DND-41 (cell line): ENCODE measurements at regions not wholly inside any gene's neighbourhood (a gene's known extent, or its start where the extent isn't known, plus 50 kb on each side); places are given as distances from the start of the nearest gene placed in this dataset.

Experiments
- ATAC-seq: fragments of 200-7000 bp; cut with Tn5 transposase; 3 replicates; pipeline ENCODE4 v1.9.1; 2021; ENCODE audit warnings: low read depth; ENCODE audit not compliant: insufficient read depth
- DNase-seq: peaks from one replicate; pipeline ENCODE4 v3.0.0-alpha.2; 2020
- H2AFZ ChIP-seq: 2 replicates; pipeline ENCODE4 v1.6.0; 2012; ENCODE audit warnings: low read depth, low read length
- H3K27ac ChIP-seq: 2 replicates; pipeline ENCODE4 v1.5.1; 2012; ENCODE audit warnings: low read length, inconsistent platforms
- H3K27me3 ChIP-seq: fragments of 200-600 bp; sonication (generic); 2 replicates; pipeline ENCODE4 v1.6.0; 2012; ENCODE audit warnings: low read length, mild to moderate bottlenecking, inconsistent platforms; ENCODE audit not compliant: insufficient read depth, poor library complexity
- H3K36me3 ChIP-seq: 2 replicates; pipeline ENCODE4 v1.5.1; 2012; ENCODE audit warnings: low read length, inconsistent platforms; ENCODE audit not compliant: insufficient read depth
- H3K4me1 ChIP-seq: 2 replicates; pipeline ENCODE4 v1.5.1; 2012; ENCODE audit warnings: mild to moderate bottlenecking, low read length; ENCODE audit not compliant: insufficient read depth
- H3K4me2 ChIP-seq: 2 replicates; pipeline ENCODE4 v1.6.0; 2012; ENCODE audit warnings: mild to moderate bottlenecking, moderate library complexity, low read length, inconsistent platforms; ENCODE audit not compliant: insufficient read depth
- H3K4me3 ChIP-seq, 2 experiments: fragments of 200-600 bp in 1 of 2; shearing (Covaris generic) in 1 of 2; 2 replicates each; pipeline ENCODE4 v1.5.1; 2012 to 2016; ENCODE audit warnings: inconsistent platforms in 2 of 2, low read length in 2 of 2, mild to moderate bottlenecking in 2 of 2, low read depth in 1 of 2, moderate library complexity in 1 of 2
- H3K79me2 ChIP-seq: 2 replicates; pipeline ENCODE4 v1.6.0; 2012; ENCODE audit warnings: low read length, inconsistent platforms; ENCODE audit not compliant: insufficient read depth
- H3K9ac ChIP-seq: 2 replicates; pipeline ENCODE4 v1.6.0; 2012; ENCODE audit warnings: low read depth, mild to moderate bottlenecking, inconsistent platforms, low read length, moderate library complexity
- H3K9me3 ChIP-seq: 2 replicates; pipeline ENCODE4 v1.5.1; 2012; ENCODE audit warnings: low read length, moderate library complexity, mild to moderate bottlenecking, inconsistent platforms; ENCODE audit not compliant: insufficient read depth, severe bottlenecking
- H4K20me1 ChIP-seq: 2 replicates; pipeline ENCODE4 v1.6.0; 2012; ENCODE audit warnings: low read length; ENCODE audit not compliant: insufficient read depth
- EZH2 ChIP-seq: IDR thresholded peaks from 3 replicates; pipeline ENCODE4 v1.6.1; 2012; ENCODE audit warnings: borderline replicate concordance, low read depth, mild to moderate bottlenecking, moderate library complexity, low read length, inconsistent platforms; ENCODE audit not compliant: severe bottlenecking
- TF ChIP-seq, protein P1 (sequence below): IDR thresholded peaks from 2 replicates; pipeline ENCODE4 v1.5.1; 2012; ENCODE audit warnings: borderline replicate concordance, low read length, moderate library complexity, mild to moderate bottlenecking; ENCODE audit not compliant: poor library complexity, severe bottlenecking; ENCODE audit errors: extremely low read depth

DNA sequence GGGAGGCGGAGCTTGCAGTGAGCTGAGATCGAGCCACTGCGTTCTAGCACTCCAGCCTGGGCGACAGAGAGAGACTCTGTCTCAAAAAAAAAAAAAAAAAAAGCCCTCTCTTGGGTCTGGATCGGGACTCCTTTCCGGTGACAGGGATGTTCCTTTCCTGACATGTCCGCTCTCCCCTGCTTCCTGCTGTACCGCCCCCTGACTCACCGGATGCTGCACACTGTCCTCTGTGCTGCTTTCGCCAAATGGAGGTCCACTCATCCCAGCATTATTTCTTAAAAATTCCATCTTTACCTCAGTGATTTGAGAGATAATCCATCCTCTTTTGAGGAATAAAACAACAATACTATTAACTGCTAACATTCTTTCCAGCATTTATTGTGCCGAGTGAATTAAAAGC lies 113.8 kb upstream of the EEPD1 start:
- DNase-seq = no peak
- TF ChIP-seq, protein P1, sequence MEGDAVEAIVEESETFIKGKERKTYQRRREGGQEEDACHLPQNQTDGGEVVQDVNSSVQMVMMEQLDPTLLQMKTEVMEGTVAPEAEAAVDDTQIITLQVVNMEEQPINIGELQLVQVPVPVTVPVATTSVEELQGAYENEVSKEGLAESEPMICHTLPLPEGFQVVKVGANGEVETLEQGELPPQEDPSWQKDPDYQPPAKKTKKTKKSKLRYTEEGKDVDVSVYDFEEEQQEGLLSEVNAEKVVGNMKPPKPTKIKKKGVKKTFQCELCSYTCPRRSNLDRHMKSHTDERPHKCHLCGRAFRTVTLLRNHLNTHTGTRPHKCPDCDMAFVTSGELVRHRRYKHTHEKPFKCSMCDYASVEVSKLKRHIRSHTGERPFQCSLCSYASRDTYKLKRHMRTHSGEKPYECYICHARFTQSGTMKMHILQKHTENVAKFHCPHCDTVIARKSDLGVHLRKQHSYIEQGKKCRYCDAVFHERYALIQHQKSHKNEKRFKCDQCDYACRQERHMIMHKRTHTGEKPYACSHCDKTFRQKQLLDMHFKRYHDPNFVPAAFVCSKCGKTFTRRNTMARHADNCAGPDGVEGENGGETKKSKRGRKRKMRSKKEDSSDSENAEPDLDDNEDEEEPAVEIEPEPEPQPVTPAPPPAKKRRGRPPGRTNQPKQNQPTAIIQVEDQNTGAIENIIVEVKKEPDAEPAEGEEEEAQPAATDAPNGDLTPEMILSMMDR = no peak
- no peak for TF ChIP-seq EZH2
- no peak overlapping the region for H3K4me2 ChIP-seq
- H3K36me3 ChIP-seq = no peaks in the 10 kb centered on the region
- no peaks in the 10 kb centered on the region for H3K4me1 ChIP-seq
- ATAC-seq = no peak
- H3K9ac ChIP-seq = no peak overlapping the region
- no peaks in the 10 kb centered on the region for H3K27me3 ChIP-seq
- no peaks in the 10 kb centered on the region for H3K9me3 ChIP-seq
- no peaks in the 10 kb centered on the region for H4K20me1 ChIP-seq
- no peak overlapping the region for H2AFZ ChIP-seq
- H3K4me3 ChIP-seq = no peak overlapping the region
- no peaks in the 10 kb centered on the region for H3K79me2 ChIP-seq
- no peak overlapping the region for H3K27ac ChIP-seq

DNA sequence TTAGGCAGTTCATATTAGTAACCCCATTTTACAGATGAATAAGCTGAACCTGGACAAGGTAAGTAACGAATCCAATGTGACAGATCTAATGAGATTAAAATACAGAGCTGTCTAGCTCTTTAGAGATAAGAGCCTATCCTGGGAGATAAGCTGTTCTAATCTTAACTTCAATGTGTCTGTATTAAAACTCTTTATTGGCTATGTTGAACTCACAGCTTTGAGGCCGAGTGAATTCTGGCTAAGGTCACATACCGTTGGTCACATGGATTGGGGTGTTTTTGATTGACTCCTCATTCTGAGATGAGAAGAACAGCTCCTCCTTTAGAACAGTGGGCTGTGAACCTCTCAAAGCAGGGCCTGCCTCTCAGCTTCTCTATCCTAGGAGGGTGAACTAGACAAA lies 113.4 kb upstream of the EEPD1 start:
- Histone ChIP-seq H2AFZ (no peak overlapping the region), H3K4me3 (no peak overlapping the region), H3K4me1 (no peaks in the 10 kb centered on the region), H3K79me2 (no peaks in the 10 kb centered on the region), H3K9ac (no peak overlapping the region), H3K4me2 (no peak overlapping the region), H4K20me1 (no peaks in the 10 kb centered on the region), H3K27me3 (no peaks in the 10 kb centered on the region), H3K9me3 (no peaks in the 10 kb centered on the region), H3K36me3 (no peaks in the 10 kb centered on the region), H3K27ac (no peak overlapping the region)
- TF ChIP-seq EZH2 = no peak
- TF ChIP-seq, protein P1 = no peak
- DNase-seq (no peak), ATAC-seq (no peak)

DNA sequence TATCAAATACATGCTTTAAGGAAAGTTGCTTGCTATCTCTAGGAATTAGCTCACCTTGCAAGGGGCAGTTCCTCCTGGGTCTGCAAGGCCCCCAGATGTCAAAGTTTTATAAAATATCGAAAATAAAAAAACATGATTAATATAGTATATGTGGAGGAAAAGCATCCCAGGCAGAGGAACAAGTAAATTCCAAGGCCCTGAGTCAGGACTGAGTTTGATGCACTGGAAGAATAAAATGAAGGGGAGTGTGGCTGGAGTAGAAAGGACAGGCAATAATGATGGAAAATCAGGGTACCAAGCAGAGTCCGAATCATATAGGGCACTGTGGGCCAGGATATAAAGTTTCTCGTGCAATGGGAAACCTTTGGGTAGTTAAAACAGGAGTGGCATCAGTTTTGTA lies 112.4 kb upstream of the EEPD1 start:
- DNase-seq = no peak
- ATAC-seq = no peak
- TF ChIP-seq, protein P1 = no peak
- no peak for TF ChIP-seq EZH2
- H4K20me1 ChIP-seq = no peaks in the 10 kb centered on the region
- no peaks in the 10 kb centered on the region for H3K36me3 ChIP-seq
- no peak overlapping the region for H3K9ac ChIP-seq
- H3K4me1 ChIP-seq = no peaks in the 10 kb centered on the region
- H3K4me2 ChIP-seq = no peak overlapping the region
- no peaks in the 10 kb centered on the region for H3K27me3 ChIP-seq
- H3K4me3 ChIP-seq = no peak overlapping the region
- H3K9me3 ChIP-seq = no peaks in the 10 kb centered on the region
- H2AFZ ChIP-seq = no peak overlapping the region
- H3K27ac ChIP-seq = no peak overlapping the region
- H3K79me2 ChIP-seq = no peaks in the 10 kb centered on the region
